Adrenal gland (tissue), 5 donors: ENCODE measurements at regions not wholly inside any gene's neighbourhood (a gene's known extent, or its start where the extent isn't known, plus 50 kb on each side); places are given as distances from the start of the nearest gene placed in this dataset.

Experiments
- POLR2A ChIP-seq, 2 donors: fragments of 450-650 bp; IDR thresholded peaks; one replicate each; pipeline ENCODE4 v1.6.1; 2017; ENCODE audit warnings: antibody characterized with exemption in 2 of 2, mild to moderate bottlenecking in 2 of 2, moderate library complexity in 1 of 2
- TF ChIP-seq, protein P1 (sequence below), 6 experiments: fragments of 450-650 bp in 4 of 6; fragments of 200-600 bp in 2 of 6; sonication (generic) in 1 of 6; IDR thresholded peaks; 1 replicate in 5 of 6; 2 replicates in 1 of 6; pipeline versions ENCODE4 v1.5.1 to v1.8.0; 2016 to 2021; ENCODE audit warnings: antibody characterized with exemption in 6 of 6, mild to moderate bottlenecking in 2 of 6, moderate library complexity in 1 of 6
- donor health status: DM: no; HTN: no; CAD: no.

DNA sequence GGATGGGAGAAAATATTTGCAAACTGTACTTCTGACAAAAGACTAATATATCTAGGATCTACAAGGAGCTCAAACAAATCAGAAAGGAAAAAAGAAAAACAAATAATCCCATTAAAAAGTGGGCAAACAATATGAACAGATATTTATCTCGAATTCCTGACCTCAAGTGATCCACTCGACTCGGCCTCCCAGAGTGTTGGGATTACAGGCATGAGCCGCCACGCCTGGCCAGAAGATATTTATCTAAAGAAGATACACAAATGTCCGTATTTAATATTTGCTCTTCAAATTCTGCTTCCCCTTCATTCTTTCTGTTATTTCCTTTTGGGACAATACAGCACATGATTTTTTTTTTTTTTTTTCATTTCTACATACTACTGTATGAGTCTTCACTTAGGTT is 151.7 kb upstream of the GRM7 start:
- TF ChIP-seq, protein P1, sequence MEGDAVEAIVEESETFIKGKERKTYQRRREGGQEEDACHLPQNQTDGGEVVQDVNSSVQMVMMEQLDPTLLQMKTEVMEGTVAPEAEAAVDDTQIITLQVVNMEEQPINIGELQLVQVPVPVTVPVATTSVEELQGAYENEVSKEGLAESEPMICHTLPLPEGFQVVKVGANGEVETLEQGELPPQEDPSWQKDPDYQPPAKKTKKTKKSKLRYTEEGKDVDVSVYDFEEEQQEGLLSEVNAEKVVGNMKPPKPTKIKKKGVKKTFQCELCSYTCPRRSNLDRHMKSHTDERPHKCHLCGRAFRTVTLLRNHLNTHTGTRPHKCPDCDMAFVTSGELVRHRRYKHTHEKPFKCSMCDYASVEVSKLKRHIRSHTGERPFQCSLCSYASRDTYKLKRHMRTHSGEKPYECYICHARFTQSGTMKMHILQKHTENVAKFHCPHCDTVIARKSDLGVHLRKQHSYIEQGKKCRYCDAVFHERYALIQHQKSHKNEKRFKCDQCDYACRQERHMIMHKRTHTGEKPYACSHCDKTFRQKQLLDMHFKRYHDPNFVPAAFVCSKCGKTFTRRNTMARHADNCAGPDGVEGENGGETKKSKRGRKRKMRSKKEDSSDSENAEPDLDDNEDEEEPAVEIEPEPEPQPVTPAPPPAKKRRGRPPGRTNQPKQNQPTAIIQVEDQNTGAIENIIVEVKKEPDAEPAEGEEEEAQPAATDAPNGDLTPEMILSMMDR (IDR thresholded peaks at IDR 0.05) = no peak
- TF ChIP-seq POLR2A (IDR thresholded peaks at IDR 0.05) = no peak
